HepG2 (cell line): ENCODE measurements at regions not wholly inside any gene's neighbourhood (a gene's known extent, or its start where the extent isn't known, plus 50 kb on each side); places are given as distances from the start of the nearest gene placed in this dataset.

Source experiments
- EZH2 ChIP-seq: conservative IDR thresholded peaks from 2 replicates; pipeline ENCODE4 v1.6.1; 2012; ENCODE audit warnings: mild to moderate bottlenecking, low read depth, low read length, moderate library complexity
- FOXM1 ChIP-seq: sonication (generic); formaldehyde crosslinking; IDR thresholded peaks from 2 replicates; pipeline ENCODE4 v1.5.0; 2020; ENCODE audit warnings: missing genetic modification reagents
- RAD21 ChIP-seq: fragments of 450-650 bp; formaldehyde crosslinking; IDR thresholded peaks from 2 replicates; pipeline ENCODE4 v1.5.0; 2020; ENCODE audit warnings: mild to moderate bottlenecking
- TAF1 ChIP-seq: sonication (generic); formaldehyde crosslinking; IDR thresholded peaks from 2 replicates; pipeline ENCODE4 v1.4.0; 2020; ENCODE audit warnings: missing genetic modification reagents
- YY1 ChIP-seq: IDR thresholded peaks from 2 replicates; pipeline ENCODE4 v1.6.1; 2011; ENCODE audit warnings: low read length, low read depth, moderate library complexity, mild to moderate bottlenecking; ENCODE audit not compliant: insufficient read depth, insufficient replicate concordance
- ZBTB38 ChIP-seq: sonication (generic); formaldehyde crosslinking; IDR thresholded peaks from 2 replicates; pipeline ENCODE4 v1.5.1; 2020; ENCODE audit warnings: mild to moderate bottlenecking, missing genetic modification reagents
- TF ChIP-seq, protein P1 (sequence below): IDR thresholded peaks from 2 replicates; pipeline ENCODE4 v1.6.1; 2012; ENCODE audit warnings: inconsistent platforms
- TF ChIP-seq, protein P2 (sequence below): sonication (generic); formaldehyde crosslinking; IDR thresholded peaks from 2 replicates; pipeline ENCODE4 v1.5.0; 2020; ENCODE audit warnings: mild to moderate bottlenecking, missing genetic modification reagents, borderline replicate concordance
- TF ChIP-seq, protein P3 (sequence below): sonication (generic); formaldehyde crosslinking; IDR thresholded peaks from 2 replicates; pipeline ENCODE4 v1.4.0; 2020; ENCODE audit warnings: low read depth, missing genetic modification reagents
- TF ChIP-seq, protein P4 (sequence below): IDR thresholded peaks from 2 replicates; pipeline ENCODE4 v1.6.1; 2016; ENCODE audit warnings: low read depth
- TF ChIP-seq, protein P5 (sequence below): sonication (generic); formaldehyde crosslinking; IDR thresholded peaks from 2 replicates; pipeline ENCODE4 v1.4.0; 2020; ENCODE audit warnings: missing genetic modification reagents
- TF ChIP-seq, protein P6 (sequence below), 2 experiments: sonication (generic) in 1 of 2; formaldehyde crosslinking in 1 of 2; IDR thresholded peaks; 2 replicates each; pipeline versions ENCODE4 v1.4.0 to v1.6.1; 2018 to 2020; ENCODE audit warnings: missing genetic modification reagents in 2 of 2, borderline replicate concordance in 1 of 2, low read depth in 1 of 2, mild to moderate bottlenecking in 1 of 2, missing biosample characterization in 1 of 2

DNA sequence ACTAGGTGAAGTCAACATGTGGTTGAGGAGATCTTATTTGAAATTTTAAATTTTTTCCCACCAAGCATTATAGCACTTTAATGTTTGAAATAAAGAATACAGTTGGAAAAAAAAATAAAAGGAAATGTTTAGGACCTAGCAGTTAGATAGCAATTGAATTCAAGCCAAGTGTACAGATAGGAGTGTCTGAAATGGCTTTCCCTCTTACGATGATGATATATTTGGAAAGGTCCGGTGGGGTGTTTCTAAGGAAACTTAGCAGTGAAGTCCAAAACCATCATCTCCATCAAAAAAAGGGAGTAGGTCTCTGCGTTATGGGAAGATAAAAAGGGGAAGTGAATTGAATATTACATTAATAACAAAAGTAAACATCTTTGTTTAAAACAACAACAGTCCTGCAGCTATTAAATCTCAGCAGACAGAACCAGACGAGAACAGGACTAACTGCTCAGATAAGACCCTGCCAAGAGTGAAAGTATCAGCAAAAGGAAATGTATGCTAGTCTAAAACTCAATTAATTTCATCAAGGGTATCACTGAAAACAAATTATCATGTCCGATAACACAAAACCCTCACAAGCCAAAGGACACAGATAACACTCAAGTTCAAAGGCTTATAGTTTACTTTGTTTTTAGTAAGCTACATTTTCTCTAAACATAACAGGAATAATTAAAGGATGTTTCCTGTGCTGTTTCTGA lies 242.0 kb downstream of the BMP4 start:
- TF ChIP-seq TAF1 (CRISPR knock-in tag) (no peak), YY1 (no peak), FOXM1 (no peak), EZH2 (no peak), RAD21 (CRISPR knock-in tag) (no peak), ZBTB38 (CRISPR knock-in tag) (no peak)
- TF ChIP-seq, protein P1, sequence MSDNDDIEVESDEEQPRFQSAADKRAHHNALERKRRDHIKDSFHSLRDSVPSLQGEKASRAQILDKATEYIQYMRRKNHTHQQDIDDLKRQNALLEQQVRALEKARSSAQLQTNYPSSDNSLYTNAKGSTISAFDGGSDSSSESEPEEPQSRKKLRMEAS = no peak
- TF ChIP-seq, protein P2, sequence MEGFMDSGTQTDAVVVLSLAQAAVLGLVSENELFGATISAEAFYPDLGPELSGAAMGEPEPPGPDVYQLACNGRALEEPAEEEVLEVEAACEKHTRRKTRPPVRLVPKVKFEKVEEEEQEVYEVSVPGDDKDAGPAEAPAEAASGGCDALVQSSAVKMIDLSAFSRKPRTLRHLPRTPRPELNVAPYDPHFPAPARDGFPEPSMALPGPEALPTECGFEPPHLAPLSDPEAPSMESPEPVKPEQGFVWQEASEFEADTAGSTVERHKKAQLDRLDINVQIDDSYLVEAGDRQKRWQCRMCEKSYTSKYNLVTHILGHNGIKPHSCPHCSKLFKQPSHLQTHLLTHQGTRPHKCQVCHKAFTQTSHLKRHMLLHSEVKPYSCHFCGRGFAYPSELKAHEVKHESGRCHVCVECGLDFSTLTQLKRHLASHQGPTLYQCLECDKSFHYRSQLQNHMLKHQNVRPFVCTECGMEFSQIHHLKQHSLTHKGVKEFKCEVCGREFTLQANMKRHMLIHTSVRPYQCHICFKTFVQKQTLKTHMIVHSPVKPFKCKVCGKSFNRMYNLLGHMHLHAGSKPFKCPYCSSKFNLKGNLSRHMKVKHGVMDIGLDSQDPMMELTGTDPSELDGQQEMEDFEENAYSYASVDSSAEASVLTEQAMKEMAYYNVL = no peak
- TF ChIP-seq, protein P3, sequence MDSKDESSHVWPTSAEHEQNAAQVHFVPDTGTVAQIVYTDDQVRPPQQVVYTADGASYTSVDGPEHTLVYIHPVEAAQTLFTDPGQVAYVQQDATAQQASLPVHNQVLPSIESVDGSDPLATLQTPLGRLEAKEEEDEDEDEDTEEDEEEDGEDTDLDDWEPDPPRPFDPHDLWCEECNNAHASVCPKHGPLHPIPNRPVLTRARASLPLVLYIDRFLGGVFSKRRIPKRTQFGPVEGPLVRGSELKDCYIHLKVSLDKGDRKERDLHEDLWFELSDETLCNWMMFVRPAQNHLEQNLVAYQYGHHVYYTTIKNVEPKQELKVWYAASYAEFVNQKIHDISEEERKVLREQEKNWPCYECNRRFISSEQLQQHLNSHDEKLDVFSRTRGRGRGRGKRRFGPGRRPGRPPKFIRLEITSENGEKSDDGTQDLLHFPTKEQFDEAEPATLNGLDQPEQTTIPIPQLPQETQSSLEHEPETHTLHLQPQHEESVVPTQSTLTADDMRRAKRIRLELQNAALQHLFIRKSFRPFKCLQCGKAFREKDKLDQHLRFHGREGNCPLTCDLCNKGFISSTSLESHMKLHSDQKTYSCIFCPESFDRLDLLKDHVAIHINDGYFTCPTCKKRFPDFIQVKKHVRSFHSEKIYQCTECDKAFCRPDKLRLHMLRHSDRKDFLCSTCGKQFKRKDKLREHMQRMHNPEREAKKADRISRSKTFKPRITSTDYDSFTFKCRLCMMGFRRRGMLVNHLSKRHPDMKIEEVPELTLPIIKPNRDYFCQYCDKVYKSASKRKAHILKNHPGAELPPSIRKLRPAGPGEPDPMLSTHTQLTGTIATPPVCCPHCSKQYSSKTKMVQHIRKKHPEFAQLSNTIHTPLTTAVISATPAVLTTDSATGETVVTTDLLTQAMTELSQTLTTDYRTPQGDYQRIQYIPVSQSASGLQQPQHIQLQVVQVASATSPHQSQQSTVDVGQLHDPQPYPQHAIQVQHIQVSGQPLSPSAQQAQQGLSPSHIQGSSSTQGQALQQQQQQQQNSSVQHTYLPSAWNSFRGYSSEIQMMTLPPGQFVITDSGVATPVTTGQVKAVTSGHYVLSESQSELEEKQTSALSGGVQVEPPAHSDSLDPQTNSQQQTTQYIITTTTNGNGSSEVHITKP (CRISPR knock-in tag) = no peak
- TF ChIP-seq, protein P4, sequence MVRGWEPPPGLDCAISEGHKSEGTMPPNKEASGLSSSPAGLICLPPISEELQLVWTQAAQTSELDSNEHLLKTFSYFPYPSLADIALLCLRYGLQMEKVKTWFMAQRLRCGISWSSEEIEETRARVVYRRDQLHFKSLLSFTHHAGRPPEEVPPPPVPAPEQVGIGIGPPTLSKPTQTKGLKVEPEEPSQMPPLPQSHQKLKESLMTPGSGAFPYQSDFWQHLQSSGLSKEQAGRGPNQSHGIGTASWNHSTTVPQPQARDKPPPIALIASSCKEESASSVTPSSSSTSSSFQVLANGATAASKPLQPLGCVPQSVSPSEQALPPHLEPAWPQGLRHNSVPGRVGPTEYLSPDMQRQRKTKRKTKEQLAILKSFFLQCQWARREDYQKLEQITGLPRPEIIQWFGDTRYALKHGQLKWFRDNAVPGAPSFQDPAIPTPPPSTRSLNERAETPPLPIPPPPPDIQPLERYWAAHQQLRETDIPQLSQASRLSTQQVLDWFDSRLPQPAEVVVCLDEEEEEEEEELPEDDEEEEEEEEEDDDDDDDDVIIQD = no peak
- TF ChIP-seq, protein P5, sequence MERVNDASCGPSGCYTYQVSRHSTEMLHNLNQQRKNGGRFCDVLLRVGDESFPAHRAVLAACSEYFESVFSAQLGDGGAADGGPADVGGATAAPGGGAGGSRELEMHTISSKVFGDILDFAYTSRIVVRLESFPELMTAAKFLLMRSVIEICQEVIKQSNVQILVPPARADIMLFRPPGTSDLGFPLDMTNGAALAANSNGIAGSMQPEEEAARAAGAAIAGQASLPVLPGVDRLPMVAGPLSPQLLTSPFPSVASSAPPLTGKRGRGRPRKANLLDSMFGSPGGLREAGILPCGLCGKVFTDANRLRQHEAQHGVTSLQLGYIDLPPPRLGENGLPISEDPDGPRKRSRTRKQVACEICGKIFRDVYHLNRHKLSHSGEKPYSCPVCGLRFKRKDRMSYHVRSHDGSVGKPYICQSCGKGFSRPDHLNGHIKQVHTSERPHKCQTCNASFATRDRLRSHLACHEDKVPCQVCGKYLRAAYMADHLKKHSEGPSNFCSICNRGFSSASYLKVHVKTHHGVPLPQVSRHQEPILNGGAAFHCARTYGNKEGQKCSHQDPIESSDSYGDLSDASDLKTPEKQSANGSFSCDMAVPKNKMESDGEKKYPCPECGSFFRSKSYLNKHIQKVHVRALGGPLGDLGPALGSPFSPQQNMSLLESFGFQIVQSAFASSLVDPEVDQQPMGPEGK (CRISPR knock-in tag) = no peak
- TF ChIP-seq, protein P6, sequence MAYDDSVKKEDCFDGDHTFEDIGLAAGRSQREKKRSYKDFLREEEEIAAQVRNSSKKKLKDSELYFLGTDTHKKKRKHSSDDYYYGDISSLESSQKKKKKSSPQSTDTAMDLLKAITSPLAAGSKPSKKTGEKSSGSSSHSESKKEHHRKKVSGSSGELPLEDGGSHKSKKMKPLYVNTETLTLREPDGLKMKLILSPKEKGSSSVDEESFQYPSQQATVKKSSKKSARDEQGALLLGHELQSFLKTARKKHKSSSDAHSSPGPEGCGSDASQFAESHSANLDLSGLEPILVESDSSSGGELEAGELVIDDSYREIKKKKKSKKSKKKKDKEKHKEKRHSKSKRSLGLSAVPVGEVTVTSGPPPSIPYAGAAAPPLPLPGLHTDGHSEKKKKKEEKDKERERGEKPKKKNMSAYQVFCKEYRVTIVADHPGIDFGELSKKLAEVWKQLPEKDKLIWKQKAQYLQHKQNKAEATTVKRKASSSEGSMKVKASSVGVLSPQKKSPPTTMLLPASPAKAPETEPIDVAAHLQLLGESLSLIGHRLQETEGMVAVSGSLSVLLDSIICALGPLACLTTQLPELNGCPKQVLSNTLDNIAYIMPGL (CRISPR knock-in tag; IDR thresholded peaks at IDR 0.05; ENCODE audit: borderline replicate concordance in 1 of 2, low read depth in 1 of 2) = no peak
